GM11168 (cell line): ENCODE measurements at regions not wholly inside any gene's neighbourhood (a gene's known extent, or its start where the extent isn't known, plus 50 kb on each side); places are given as distances from the start of the nearest gene placed in this dataset.

Experiments used
- in situ Hi-C: fragments of 300-500 bp; cut with MboI; formaldehyde crosslinking; loops from one replicate; pipeline ENCODE4 v1.12.0; 2022; ENCODE audit warnings: low sequenced_read_pairs; ENCODE audit not compliant: unreplicated experiment

DNA sequence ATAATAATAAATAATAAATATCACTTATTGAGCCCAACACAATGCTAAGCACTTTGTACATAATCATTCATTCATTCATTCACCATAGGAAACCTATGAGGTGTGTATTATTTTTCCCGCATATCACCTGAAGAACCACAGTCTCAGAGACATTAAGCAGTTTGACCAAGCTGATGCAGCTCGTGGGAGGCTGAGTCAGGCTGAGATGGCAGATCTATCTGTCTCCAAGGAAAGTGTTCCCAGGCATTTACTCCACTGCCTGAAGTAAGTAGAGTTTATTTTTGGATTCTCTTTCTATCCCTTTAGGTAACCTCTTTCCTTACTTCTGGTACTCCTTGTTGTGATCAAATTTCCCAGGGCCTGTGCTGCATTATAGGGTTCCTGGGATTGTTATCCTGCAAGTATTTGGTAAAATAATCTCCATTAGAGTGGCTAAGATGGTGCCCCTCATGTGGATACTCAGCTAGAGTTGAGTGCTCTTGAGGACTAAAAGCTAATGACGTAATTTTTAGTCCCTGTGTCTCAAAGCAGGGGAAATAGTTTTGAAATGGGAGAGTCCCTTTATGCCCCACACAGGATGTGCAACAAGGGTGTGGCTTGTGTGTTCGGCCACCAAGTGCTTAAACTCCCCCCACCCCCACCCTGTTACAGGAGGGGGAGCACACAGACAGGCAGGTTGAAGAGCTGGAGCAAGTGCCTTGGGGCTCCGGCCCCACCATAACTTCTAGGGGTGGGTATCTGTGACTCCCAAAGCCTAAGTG, 467.0 kb downstream of the STIM2 start:
- in situ Hi-C loops = no loop called here

DNA sequence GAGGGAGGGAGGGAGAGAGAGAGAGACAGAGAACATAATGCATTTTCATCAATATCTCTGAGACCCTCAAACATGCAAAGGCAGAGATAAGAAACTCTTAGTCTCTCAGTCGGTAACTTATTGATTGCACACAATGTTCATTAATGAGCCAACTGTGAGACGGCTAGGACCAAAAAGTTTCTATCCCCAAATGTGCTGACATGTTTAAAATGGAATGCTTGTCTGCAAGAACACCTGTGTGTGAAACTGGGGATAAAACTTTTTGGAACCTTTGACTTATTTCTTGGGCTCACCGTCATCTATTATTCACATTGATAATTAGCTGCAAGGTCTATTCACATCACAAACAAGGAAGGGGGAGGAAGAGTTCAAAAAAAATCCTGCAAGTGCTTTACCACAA, 477.9 kb downstream of the STIM2 start:
- in situ Hi-C loops = no loop called here

GRCh38 chr4:27343411-27343810, 482.8 kb downstream of the STIM2 start:
- in situ Hi-C loops = no loop called here

- in situ Hi-C loops = no loop called here
Observed at GRCh38 chr4:27350161-27350560, 489.5 kb downstream of the STIM2 start.

GRCh38 chr4:27357283-27357682, 496.6 kb downstream of the STIM2 start:
- in situ Hi-C loops = no loop called here

GRCh38 chr4:27358269-27358668, 497.6 kb downstream of the STIM2 start:
- in situ Hi-C loops = no loop called here

GRCh38 chr4:27360131-27360530, 499.5 kb downstream of the STIM2 start:
- in situ Hi-C loops = no loop called here

- in situ Hi-C loops = no loop called here
Observed at GRCh38 chr4:27360790-27361267, 500.2 kb downstream of the STIM2 start.

DNA sequence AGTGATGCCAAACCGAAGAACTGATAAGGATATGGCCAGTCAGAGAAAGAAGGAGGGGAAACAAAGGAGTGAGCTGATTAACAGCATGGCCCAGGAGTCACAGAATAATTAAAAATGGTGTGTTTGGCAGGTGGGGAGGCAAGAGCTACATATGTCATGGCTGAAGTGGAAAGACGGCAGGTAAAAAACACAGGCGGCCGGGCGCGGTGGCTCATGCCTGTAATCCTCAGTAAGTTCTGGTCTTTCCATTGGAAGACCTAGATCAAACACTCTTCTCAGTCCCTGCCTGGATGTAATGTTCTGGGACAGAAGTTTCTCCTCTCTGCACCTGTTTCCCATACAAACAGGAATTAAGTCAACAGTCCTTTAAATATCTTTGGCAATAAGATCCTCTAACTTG, 503.9 kb downstream of the STIM2 start:
- in situ Hi-C loops = no loop called here

DNA sequence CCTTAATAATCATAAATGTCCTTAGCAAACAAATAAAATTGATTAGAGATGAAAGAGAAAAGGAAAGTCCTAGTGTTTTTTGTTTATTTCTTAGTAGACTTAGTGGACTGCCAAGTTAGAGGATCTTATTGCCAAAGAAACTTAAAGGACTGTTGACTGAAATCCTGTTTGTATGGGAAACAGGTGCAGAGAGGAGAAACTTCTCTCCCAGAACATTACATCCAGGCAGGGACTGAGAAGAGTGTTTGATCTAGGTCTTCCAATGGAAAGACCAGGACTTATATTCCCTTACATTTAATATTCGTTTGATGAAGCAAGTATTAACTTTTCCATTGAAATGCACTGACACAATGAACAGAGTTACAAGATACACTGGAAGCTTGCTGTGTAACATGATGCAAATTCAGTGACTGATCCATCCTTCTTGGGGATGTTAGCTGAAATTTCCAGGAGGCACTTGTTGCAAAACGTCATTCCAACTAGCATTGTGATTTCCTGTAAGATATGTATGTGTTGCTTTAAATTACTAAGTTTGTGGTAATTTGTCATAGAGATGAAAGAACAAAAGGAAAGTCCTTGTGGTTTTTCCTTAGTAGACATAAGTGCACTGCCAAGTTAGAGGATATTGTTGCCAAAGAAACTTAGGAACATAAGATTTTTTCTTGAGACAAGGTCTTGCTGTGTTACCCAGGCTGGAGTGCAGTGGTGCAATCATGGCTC, 505.6 kb downstream of the STIM2 start:
- in situ Hi-C loops = no loop called here

GRCh38 chr4:27368781-27369180, 508.1 kb downstream of the STIM2 start:
- in situ Hi-C loops = no loop called here

GRCh38 chr4:27381815-27382214, 521.2 kb downstream of the STIM2 start:
- in situ Hi-C loops = no loop called here

DNA sequence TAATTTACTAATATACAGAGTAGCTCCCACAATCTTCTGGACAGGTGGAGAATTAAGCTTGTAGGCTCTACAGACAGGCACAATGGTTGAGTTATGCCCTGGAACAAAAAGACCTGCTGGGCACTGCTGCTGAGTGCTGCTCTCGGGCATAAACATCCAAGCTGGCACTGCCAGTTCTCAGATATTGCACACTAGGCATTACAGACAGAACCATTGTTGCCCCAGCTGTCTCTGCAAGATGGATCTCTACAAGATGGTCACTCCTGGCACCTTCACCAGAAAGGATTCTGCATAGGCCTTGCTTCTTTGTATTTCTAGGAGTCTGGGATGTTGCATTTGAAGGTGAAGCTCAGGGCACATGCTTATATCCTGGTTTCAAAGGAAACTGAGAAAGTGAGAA, 527.1 kb downstream of the STIM2 start:
- in situ Hi-C loops = no loop called here

- in situ Hi-C loops = no loop called here
Observed at GRCh38 chr4:27397886-27398285, 537.2 kb downstream of the STIM2 start.

- in situ Hi-C loops = no loop called here
Observed at GRCh38 chr4:27398631-27399310, 538.1 kb downstream of the STIM2 start.

DNA sequence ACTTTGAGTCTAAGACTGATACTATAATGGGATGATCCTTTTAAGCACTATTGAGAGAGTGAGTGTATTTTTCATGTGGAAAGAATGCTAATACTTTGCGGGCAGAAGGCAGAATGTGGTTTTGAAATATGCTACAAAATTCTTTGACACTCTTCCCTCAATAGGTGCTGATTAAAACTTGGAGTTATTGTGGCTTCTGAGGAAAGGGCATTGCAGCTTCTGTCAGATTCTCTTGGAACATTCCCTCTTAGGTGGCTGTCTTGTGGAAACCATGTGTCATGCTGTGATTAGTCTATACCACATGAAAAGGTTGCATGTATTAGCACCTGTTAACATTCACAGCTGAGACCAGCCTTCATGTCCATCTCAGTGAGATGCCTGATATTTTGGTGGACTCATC, 547.0 kb downstream of the STIM2 start:
- in situ Hi-C loops = no loop called here

GRCh38 chr4:27412613-27413012, 552.0 kb downstream of the STIM2 start:
- in situ Hi-C loops = no loop called here

GRCh38 chr4:27414887-27415731, 554.5 kb downstream of the STIM2 start:
- in situ Hi-C loops = no loop called here

DNA sequence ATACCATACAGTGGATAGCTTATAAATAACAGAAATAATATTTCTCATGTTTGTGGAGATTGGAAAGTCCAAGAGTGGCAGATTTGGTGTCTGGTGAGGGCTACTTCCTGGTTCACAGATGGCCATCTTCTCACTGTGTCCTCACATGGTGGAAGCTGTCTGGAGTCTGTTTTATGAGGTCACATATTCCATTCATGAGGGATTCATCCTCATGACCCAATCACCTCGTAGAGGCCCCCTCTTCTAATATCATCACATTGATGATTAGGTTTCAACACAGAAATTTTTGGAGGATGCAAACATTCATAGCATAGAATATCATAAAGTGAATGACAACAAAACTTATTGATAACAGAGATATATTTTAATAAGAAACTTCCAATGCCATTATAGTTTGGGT, 568.0 kb downstream of the STIM2 start:
- in situ Hi-C loops = no loop called here

DNA sequence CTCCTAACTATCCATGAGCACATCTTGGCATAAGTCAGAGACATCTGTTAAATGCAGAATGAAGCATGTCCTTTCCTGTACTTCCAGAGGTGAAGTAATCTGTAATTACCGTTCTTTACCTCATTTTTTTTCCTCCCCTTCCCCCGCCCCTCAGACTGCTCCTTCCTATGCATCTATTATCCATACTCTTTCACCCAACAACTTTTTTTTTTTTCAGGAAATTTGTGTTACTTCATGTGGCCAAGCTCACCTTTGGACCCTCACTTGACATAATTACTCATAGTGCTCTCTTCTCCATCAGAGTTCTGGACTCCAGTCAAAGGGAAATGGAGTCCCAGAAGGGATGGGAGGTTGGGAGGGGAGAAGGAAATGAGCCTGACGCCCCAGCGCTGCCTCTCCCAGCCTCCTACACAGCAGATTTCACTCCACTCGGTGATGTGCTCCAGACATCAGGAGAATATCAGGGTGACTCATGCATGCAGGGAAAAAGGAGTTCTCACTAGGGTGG, 568.8 kb downstream of the STIM2 start:
- in situ Hi-C loops = no loop called here
